ENCODE measurements at regions not wholly inside any gene's neighbourhood (a gene's known extent, or its start where the extent isn't known, plus 50 kb on each side); places are given as distances from the start of the nearest gene placed in this dataset.
"Not testable (repeated sequence)": the region's sequence is repeated elsewhere in the genome, so short reads cannot be mapped to it uniquely, and the experiment has no call there.

DNA sequence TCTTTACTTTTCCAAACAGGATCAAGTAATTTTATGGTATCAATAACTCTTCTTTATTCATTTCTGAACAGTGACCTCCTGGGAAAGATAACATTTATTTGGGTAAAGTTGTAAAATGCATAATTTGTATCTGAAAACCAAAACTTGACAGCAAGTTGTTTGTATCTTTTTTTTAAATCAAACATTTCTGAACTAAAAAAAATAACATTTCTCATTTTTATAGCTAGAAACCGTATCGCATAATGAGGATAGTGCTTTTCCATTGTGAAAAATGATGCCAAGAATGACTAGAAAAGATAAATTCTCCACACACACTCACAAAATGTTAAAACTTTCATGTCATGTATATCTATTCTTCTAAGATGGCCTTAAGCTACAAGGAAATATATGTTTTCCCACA lies 578.2 kb downstream of the RIT2 start:
- no peaks in the 10 kb centered on the region for H3K36me3 Mint-ChIP-seq
- no peak overlapping the region for H3K4me3 Mint-ChIP-seq
- no peaks in the 10 kb centered on the region for H3K4me1 Mint-ChIP-seq
- ATAC-seq (no peak), DNase-seq (no peak)
- POLR2A ChIA-PET, result no interaction called here
- H3K27ac Mint-ChIP-seq, result no peak overlapping the region
- H3K9me3 Mint-ChIP-seq, result peaks cover 0 to 8% (median 0%) of the 10 kb centered on the region in 9 donors
- no peaks in the 10 kb centered on the region for H3K27me3 Mint-ChIP-seq

GRCh38 chr18:42544901-42545300 lies 570.6 kb downstream of the RIT2 start:
- Mint-ChIP-seq H3K27ac (no peak overlapping the region), H3K4me1 (no peaks in the 10 kb centered on the region), H3K9me3 (peaks cover 0 to 9% (median 1%) of the 10 kb centered on the region in 9 donors), H3K4me3 (no peak overlapping the region), H3K36me3 (no peaks in the 10 kb centered on the region), H3K27me3 (no peaks in the 10 kb centered on the region)
- DNase-seq, result no peak
- POLR2A ChIA-PET, result no interaction called here
- ATAC-seq, result no peak

DNA sequence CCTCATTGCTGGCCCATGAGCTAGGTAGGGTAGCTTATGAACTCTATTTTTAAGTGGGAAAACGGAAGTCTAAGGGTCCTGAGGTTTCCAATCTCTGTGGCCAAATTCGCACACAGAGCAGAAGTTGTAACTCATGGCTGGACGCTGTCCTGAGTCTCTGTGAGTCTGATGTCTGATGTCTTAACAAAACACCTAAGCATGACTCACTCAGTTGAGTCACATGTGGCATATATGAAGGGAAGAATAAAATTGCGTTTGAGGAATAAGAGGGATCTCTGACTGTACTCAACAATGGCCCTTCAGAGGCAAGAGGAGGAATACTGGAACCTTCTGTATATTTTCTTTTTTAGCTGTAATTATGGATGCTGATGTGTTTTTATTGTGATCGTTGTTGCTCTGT lies 569.7 kb downstream of the RIT2 start:
- DNase-seq, result no peak
- H3K9me3 Mint-ChIP-seq, result peaks cover 0 to 9% (median 1%) of the 10 kb centered on the region in 9 donors
- no peaks in the 10 kb centered on the region for H3K4me1 Mint-ChIP-seq
- H3K4me3 Mint-ChIP-seq, result no peak overlapping the region
- POLR2A ChIA-PET, result no interaction called here
- H3K27ac Mint-ChIP-seq, result no peak overlapping the region
- no peak for ATAC-seq
- H3K27me3 Mint-ChIP-seq, result no peaks in the 10 kb centered on the region
- H3K36me3 Mint-ChIP-seq, result no peaks in the 10 kb centered on the region

GRCh38 chr18:42548493-42548892 lies 567.0 kb downstream of the RIT2 start:
- H3K9me3 Mint-ChIP-seq, result peaks cover 0 to 13% (median 4%) of the 10 kb centered on the region in 9 donors
- no peak overlapping the region for H3K4me3 Mint-ChIP-seq
- DNase-seq (no peak), ATAC-seq (no peak)
- H3K4me1 Mint-ChIP-seq, result no peaks in the 10 kb centered on the region
- POLR2A ChIA-PET, result no interaction called here
- H3K36me3 Mint-ChIP-seq, result no peaks in the 10 kb centered on the region
- H3K27ac Mint-ChIP-seq, result no peak overlapping the region
- H3K27me3 Mint-ChIP-seq, result no peaks in the 10 kb centered on the region

GRCh38 chr18:42549596-42549995 lies 565.9 kb downstream of the RIT2 start:
- DNase-seq (no peak), ATAC-seq (no peak)
- Mint-ChIP-seq H3K27ac (no peak overlapping the region), H3K4me1 (no peaks in the 10 kb centered on the region), H3K4me3 (no peak overlapping the region), H3K36me3 (no peaks in the 10 kb centered on the region), H3K27me3 (peaks cover 0 to 3% (median 0%) of the 10 kb centered on the region in 5 donors), H3K9me3 (peaks cover 0 to 23% (median 7%) of the 10 kb centered on the region in 9 donors)
- POLR2A ChIA-PET, result no interaction called here

- H3K36me3 Mint-ChIP-seq, H3K4me1 Mint-ChIP-seq, DNase-seq, POLR2A ChIA-PET, ATAC-seq, H3K27ac Mint-ChIP-seq, H3K27me3 Mint-ChIP-seq, H3K4me3 Mint-ChIP-seq: not testable (repeated sequence)
- H3K9me3 Mint-ChIP-seq, result peaks cover 0 to 43% (median 8%) of the 10 kb centered on the region in 9 donors
Measured at GRCh38 chr18:42552559-42552958, 562.9 kb downstream of the RIT2 start.

DNA sequence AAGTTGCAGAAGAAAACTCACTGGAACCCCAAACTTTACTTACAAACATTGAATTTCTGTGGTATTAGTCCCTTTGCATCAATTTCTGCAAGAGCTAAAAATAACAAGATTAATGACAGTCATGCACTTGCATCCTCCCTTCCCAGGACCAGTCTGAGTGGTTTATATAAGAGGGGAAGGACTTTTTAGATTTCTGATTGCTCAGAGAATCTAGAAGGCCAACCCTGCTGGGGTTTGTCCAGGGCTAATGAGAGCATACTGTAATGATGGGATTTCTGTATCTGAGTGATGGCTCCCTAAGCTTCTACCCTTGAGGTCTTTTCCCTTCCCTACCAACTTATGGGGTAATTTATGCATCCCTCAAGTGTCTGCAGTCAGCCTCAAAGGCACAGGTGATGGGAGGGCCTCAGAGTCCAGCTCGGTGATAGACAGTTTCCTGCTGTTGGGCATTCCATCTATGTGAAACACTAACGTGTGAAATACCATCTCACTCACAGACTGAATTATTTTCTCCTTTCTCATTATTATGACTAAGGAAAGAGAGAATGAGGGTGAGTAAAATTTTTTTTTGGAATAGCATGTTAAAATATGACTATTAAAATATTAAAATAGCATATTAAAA lies 556.3 kb downstream of the RIT2 start:
- POLR2A ChIA-PET, result no interaction called here
- H3K27ac Mint-ChIP-seq, result no peak overlapping the region

DNA sequence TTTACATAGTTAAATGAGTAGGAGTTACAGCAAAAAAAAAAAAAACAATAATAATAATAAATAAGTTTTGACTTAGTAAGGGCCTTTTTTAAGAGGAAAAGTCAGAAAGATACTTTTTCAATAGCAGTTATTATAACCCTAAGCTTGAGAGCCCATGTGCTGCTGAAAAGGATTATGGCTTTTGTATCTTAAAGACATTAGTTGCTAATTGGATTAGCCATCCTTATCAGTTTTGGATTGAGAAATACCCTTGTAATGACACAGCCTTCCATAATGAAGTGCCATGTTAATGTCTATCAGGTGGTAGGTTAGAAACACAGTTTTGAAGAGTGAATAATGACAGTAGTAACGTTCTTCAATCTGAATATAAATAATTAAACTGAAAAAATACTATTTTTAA lies 554.0 kb downstream of the RIT2 start:
- no peaks in the 10 kb centered on the region for H3K27me3 Mint-ChIP-seq
- H3K4me3 Mint-ChIP-seq, result no peak overlapping the region
- H3K36me3 Mint-ChIP-seq, result no peaks in the 10 kb centered on the region
- peaks cover 0 to 30% (median 3%) of the 10 kb centered on the region in 9 donors for H3K9me3 Mint-ChIP-seq
- H3K4me1 Mint-ChIP-seq, result no peaks in the 10 kb centered on the region
- DNase-seq (no peak), ATAC-seq (no peak)
- no peak overlapping the region for H3K27ac Mint-ChIP-seq
- POLR2A ChIA-PET, result no interaction called here

More for the DNA sequence above, 556.3 kb downstream of the RIT2 start:
- ATAC-seq, result no peak
- DNase-seq, result no peak
- Mint-ChIP-seq H3K9me3 (peaks cover 4 to 36% (median 5%) of the 10 kb centered on the region in 9 donors), H3K36me3 (no peaks in the 10 kb centered on the region), H3K4me3 (no peak overlapping the region), H3K4me1 (no peaks in the 10 kb centered on the region), H3K27me3 (peaks cover 0 to 6% (median 0%) of the 10 kb centered on the region in 5 donors)

- peaks cover 0 to 19% (median 2%) of the 10 kb centered on the region in 9 donors for H3K9me3 Mint-ChIP-seq
- ATAC-seq (no peak), DNase-seq (no peak)
- POLR2A ChIA-PET, result no interaction called here
- no peaks in the 10 kb centered on the region for H3K27me3 Mint-ChIP-seq
- H3K27ac Mint-ChIP-seq, result no peak overlapping the region
- no peaks in the 10 kb centered on the region for H3K36me3 Mint-ChIP-seq
- no peak overlapping the region for H3K4me3 Mint-ChIP-seq
- H3K4me1 Mint-ChIP-seq, result no peaks in the 10 kb centered on the region
Measured at GRCh38 chr18:42563995-42564394, 551.5 kb downstream of the RIT2 start.

GRCh38 chr18:42564761-42565160 lies 550.7 kb downstream of the RIT2 start:
- H3K27ac Mint-ChIP-seq, result no peak overlapping the region
- no peak overlapping the region for H3K4me3 Mint-ChIP-seq
- peaks cover 0 to 19% (median 3%) of the 10 kb centered on the region in 9 donors for H3K9me3 Mint-ChIP-seq
- H3K27me3 Mint-ChIP-seq, result no peaks in the 10 kb centered on the region
- ATAC-seq (no peak), DNase-seq (no peak)
- no peaks in the 10 kb centered on the region for H3K36me3 Mint-ChIP-seq
- POLR2A ChIA-PET, result no interaction called here
- H3K4me1 Mint-ChIP-seq, result no peaks in the 10 kb centered on the region

DNA sequence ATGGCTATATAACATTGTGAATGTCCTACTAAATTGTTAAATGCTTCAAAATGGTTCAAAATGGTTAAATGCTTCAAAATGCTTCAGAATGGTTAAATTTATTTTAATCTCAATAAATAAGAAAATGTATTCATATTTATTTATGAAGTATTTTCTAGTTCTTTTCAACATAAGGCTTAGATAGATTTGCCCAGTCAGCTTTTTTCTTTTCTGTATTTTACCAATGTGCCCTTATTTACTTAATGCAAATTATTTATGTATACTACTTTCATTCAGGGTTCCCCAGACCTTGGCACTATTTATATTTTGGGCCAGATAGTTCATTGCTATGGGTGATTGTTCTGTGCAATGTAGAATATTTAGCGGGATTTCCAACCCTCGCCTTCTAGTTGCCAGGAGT lies 546.7 kb downstream of the RIT2 start:
- DNase-seq (no peak), ATAC-seq (no peak)
- Mint-ChIP-seq H3K27me3 (no peaks in the 10 kb centered on the region), H3K36me3 (no peaks in the 10 kb centered on the region), H3K4me1 (no peaks in the 10 kb centered on the region), H3K4me3 (no peak overlapping the region), H3K27ac (no peak overlapping the region), H3K9me3 (peaks cover 0 to 15% (median 3%) of the 10 kb centered on the region in 9 donors)
- POLR2A ChIA-PET, result no interaction called here

- Mint-ChIP-seq H3K27ac (no peak overlapping the region), H3K36me3 (no peaks in the 10 kb centered on the region), H3K9me3 (peaks cover 0 to 9% (median 2%) of the 10 kb centered on the region in 9 donors), H3K27me3 (no peaks in the 10 kb centered on the region), H3K4me1 (no peaks in the 10 kb centered on the region), H3K4me3 (no peak overlapping the region)
- ATAC-seq, result no peak
- no peak for DNase-seq
- POLR2A ChIA-PET, result no interaction called here
Measured at GRCh38 chr18:42574871-42575270, 540.6 kb downstream of the RIT2 start.

DNA sequence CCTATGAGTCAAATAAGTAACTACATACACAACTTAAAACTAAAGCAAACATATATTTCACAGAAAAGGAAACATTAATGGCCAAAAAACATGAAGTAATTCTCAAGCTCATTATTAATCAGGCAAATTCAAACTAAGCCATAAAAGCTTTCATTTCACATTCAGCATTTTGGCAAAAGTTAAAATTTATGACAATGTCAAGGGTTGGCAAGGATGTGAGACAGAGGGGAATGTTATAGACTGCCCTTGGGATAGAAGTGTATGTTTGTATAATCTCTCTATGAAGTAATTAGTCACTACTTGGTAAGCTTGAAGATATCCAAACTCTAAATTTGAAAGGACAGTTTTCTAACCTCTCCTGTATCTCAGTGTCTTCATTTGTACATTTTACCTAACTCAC lies 539.4 kb downstream of the RIT2 start:
- H3K36me3 Mint-ChIP-seq, result no peaks in the 10 kb centered on the region
- H3K4me3 Mint-ChIP-seq, result no peak overlapping the region
- no peaks in the 10 kb centered on the region for H3K27me3 Mint-ChIP-seq
- no peak overlapping the region for H3K27ac Mint-ChIP-seq
- ATAC-seq (no peak), DNase-seq (no peak)
- H3K9me3 Mint-ChIP-seq, result peaks cover 0 to 10% (median 3%) of the 10 kb centered on the region in 9 donors
- POLR2A ChIA-PET, result no interaction called here
- no peaks in the 10 kb centered on the region for H3K4me1 Mint-ChIP-seq

GRCh38 chr18:42578792-42579191 lies 536.7 kb downstream of the RIT2 start:
- H3K9me3 Mint-ChIP-seq, result peaks cover 0 to 10% (median 3%) of the 10 kb centered on the region in 9 donors
- H3K27me3 Mint-ChIP-seq, result no peaks in the 10 kb centered on the region
- ATAC-seq, result no peak
- H3K4me1 Mint-ChIP-seq, result no peaks in the 10 kb centered on the region
- no peak overlapping the region for H3K27ac Mint-ChIP-seq
- H3K36me3 Mint-ChIP-seq, result no peaks in the 10 kb centered on the region
- DNase-seq, result no peak
- H3K4me3 Mint-ChIP-seq, result no peak overlapping the region
- POLR2A ChIA-PET, result no interaction called here
